ENCODE measurements at regions not wholly inside any gene's neighbourhood (a gene's known extent, or its start where the extent isn't known, plus 50 kb on each side); places are given as distances from the start of the nearest gene placed in this dataset.

GRCh38 chr16:54210452-54211125, 76.0 kb downstream of the IRX3 start:
- intact Hi-C loops (cut with DNase I; ENCODE audit: low total_unique reads), result no loop called here
- no peaks in the 10 kb centered on the region for H3K4me1 ChIP-seq
- TF ChIP-seq POLR2A (IDR thresholded peaks at IDR 0.05) (no peak), CTCF (IDR thresholded peaks at IDR 0.05) (no peak)
- H3K36me3 ChIP-seq, result no peaks in the 10 kb centered on the region
- no peak overlapping the region for H3K27ac ChIP-seq
- DNase-seq, result no peak
- H3K4me3 ChIP-seq, result no peak overlapping the region
- H3K9me3 ChIP-seq, result no peaks in the 10 kb centered on the region
- H3K27me3 ChIP-seq, result no peaks in the 10 kb centered on the region

DNA sequence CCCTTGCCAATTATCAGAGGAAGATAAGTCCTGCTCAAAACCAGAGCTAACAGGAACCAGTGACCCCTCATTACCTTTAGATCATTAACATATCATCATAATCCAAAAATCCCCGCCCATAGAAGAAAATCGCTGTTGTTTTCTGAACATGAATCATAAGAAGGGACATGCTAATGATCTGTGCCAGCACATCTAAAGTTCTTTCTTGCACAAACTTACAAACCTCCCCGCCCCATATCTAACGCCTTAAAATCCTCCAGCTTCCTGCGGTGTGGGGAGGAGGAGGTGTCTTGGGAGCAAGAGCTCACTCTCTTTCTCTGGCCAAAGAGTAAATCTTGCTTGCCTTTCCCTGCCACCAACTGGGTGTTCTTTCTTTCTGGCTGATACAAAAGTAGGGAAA, 78.3 kb downstream of the IRX3 start:
- no peak for TF ChIP-seq POLR2A (IDR thresholded peaks at IDR 0.05)
- no peak for TF ChIP-seq CTCF (IDR thresholded peaks at IDR 0.05)
- intact Hi-C loops (cut with DNase I; ENCODE audit: low total_unique reads), result no loop called here
- no peaks in the 10 kb centered on the region for H3K36me3 ChIP-seq
- DNase-seq, result peak in 1 of 2 donors; percentile 25
- H3K4me1 ChIP-seq, result no peaks in the 10 kb centered on the region
- no peak overlapping the region for H3K27ac ChIP-seq
- no peak overlapping the region for H3K4me3 ChIP-seq
- H3K27me3 ChIP-seq, result no peaks in the 10 kb centered on the region
- no peaks in the 10 kb centered on the region for H3K9me3 ChIP-seq

GRCh38 chr16:54207837-54208236, 78.8 kb downstream of the IRX3 start:
- intact Hi-C loops (cut with DNase I; ENCODE audit: low total_unique reads), result no loop called here
- Histone ChIP-seq H3K4me3 (no peak overlapping the region), H3K4me1 (no peaks in the 10 kb centered on the region), H3K9me3 (no peaks in the 10 kb centered on the region), H3K27me3 (no peaks in the 10 kb centered on the region), H3K27ac (no peak overlapping the region), H3K36me3 (no peaks in the 10 kb centered on the region)
- no peak for TF ChIP-seq CTCF (IDR thresholded peaks at IDR 0.05)
- TF ChIP-seq POLR2A (IDR thresholded peaks at IDR 0.05), result no peak
- DNase-seq, result no peak

GRCh38 chr16:54204756-54205155, 81.8 kb downstream of the IRX3 start:
- intact Hi-C loops (cut with DNase I; ENCODE audit: low total_unique reads), result no loop called here
- no peaks in the 10 kb centered on the region for H3K9me3 ChIP-seq
- no peak overlapping the region for H3K4me3 ChIP-seq
- H3K27ac ChIP-seq, result no peak overlapping the region
- H3K36me3 ChIP-seq, result no peaks in the 10 kb centered on the region
- no peaks in the 10 kb centered on the region for H3K27me3 ChIP-seq
- no peak for DNase-seq
- TF ChIP-seq CTCF (IDR thresholded peaks at IDR 0.05), result no peak
- no peak for TF ChIP-seq POLR2A (IDR thresholded peaks at IDR 0.05)
- no peaks in the 10 kb centered on the region for H3K4me1 ChIP-seq

- TF ChIP-seq POLR2A (IDR thresholded peaks at IDR 0.05) (no peak), CTCF (IDR thresholded peaks at IDR 0.05) (no peak)
- no peak overlapping the region for H3K27ac ChIP-seq
- no peaks in the 10 kb centered on the region for H3K27me3 ChIP-seq
- no peaks in the 10 kb centered on the region for H3K36me3 ChIP-seq
- no peak overlapping the region for H3K4me3 ChIP-seq
- intact Hi-C loops (cut with DNase I; ENCODE audit: low total_unique reads), result no loop called here
- no peaks in the 10 kb centered on the region for H3K9me3 ChIP-seq
- no peak for DNase-seq
- no peaks in the 10 kb centered on the region for H3K4me1 ChIP-seq
Measured at GRCh38 chr16:54203851-54204505, 82.6 kb downstream of the IRX3 start.
